NCI-H345 (cell line): ENCODE measurements at regions not wholly inside any gene's neighbourhood (a gene's known extent, or its start where the extent isn't known, plus 50 kb on each side); places are given as distances from the start of the nearest gene placed in this dataset.
"Not testable (repeated sequence)": the region's sequence is repeated elsewhere in the genome, so short reads cannot be mapped to it uniquely, and the experiment has no call there.

ENCODE experiments used
- DNase-seq: peaks from one replicate; lab custom pipeline; 2025; lab: John Stamatoyannopoulos, UW

DNA sequence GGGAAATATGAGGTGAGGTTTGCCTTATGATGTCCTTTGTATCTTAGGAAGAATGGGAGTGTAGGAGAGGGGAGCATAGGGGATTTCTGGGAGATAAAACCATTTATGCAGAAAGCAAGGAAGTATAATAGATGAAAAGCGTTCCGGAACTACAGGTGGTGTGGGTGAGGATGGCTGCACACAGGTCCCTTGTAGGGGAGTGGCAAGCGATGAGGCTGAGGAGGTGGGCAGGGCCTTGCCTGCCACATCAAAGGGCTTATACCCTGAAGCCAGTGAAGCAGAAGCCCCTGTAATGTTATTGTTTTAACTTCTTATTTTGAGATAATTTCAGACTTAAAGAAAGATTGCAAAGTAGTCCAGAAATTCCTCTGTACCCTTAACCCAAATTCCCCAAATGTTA lies 107.3 kb upstream of the IKBKE start:
- not testable (repeated sequence) for DNase-seq

GRCh38 chr1:206365271-206365670 lies 105.0 kb upstream of the IKBKE start:
- not testable (repeated sequence) for DNase-seq

DNA sequence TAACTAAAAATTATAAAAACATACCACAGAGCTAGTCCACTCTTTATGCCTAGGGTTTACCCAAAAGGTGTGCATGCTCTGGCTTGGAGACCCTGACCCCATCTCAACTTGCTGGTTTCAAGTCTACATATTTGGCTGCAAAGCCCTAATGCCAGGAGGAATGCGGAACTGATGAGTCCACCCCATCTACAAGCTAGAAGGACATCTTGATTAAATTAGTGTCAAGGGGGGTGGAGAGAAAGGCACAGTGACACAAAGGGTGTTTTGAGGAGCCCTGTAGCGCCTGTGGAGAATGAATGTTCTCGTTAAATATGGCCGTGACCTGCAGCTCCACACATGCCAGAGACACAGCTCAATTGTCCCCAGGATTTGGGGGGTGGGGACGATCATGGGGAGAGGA lies 104.1 kb upstream of the IKBKE start:
- DNase-seq, result not testable (repeated sequence)

- DNase-seq, result not testable (repeated sequence)
Observed at GRCh38 chr1:206366772-206367171, 103.5 kb upstream of the IKBKE start.

GRCh38 chr1:206367955-206368622 lies 102.2 kb upstream of the IKBKE start:
- DNase-seq, result not testable (repeated sequence)

- not testable (repeated sequence) for DNase-seq
Observed at GRCh38 chr1:206374725-206375124, 95.6 kb upstream of the IKBKE start.

DNA sequence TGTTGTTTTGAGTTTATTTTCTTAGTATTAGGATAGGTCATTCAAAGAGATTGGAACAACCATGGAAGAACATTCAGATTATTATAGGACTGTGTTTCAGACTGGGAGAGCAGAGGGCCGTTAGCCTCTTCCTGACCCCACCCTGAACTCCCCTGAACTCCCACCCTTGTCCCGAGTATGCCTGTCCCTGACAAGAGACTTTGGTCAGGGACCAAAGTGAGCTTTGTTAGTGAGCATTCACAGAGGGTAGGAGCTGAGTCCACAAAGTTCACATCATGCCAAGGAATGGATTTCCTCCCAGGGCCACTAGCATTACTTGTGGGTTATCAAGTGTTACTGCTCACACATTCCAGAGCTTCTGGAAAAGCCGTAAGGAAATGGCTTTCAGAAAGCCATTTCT lies 94.7 kb upstream of the IKBKE start:
- not testable (repeated sequence) for DNase-seq

- not testable (repeated sequence) for DNase-seq
Observed at GRCh38 chr1:206378506-206378905, 91.8 kb upstream of the IKBKE start.

DNA sequence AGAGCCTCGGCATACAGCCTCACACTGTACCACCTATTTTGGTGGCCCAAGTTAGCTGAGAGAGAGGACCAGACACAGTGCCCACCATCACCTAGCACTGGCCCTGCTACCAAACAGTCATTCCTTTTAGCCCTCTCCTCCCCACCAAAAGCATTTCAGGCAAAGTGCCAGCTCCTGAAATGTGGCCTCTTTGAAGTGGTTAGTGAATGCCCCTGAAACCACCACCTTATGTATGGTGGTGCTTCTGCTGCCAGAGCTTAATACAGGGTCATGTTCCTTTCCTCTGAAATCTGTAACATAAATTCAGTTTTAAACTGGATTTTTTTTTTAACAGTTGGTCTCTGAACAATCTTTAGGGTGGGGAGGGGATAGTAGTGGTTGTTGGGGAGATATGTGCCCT lies 91.0 kb upstream of the IKBKE start:
- not testable (repeated sequence) for DNase-seq

GRCh38 chr1:206380163-206380790 lies 90.0 kb upstream of the IKBKE start:
- not testable (repeated sequence) for DNase-seq

DNA sequence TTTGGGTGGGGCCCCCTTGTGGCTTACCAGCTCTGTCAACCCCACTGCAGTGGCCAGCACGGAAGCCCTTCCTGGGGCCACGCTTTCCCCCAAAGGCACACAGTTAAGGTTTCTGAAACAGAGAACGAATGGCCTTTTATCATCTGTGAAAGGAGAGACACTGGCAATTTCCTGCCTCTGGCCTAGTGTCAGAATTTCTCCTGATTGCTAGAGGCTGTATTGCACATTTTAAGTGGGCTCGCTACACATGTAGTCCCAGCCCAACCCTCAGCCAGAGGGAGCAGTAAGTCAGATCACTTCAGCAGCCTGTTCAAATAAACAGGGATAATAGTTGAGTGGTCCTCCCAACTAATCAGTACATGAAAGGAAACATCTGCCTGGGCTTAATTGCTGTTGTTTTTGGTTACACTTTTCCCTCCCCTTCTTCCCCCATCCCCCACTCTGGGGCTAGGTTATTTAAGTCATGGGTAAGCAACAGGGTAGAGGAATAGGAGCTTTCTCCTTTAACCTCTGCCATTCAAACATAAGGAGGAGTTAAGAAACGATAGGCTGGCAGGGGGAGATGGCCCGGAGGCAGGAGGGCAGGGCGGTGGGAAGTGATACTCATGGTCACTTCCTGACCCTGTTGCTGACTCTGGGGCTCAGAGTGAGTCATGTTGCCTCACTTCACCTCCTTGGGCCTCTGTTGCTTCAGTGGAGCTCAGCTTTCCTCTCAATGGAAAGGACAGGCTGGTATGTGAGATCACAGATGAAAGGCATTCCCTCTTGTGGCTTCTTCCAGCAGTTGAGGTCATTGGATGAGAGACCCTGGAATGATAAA lies 89.3 kb upstream of the IKBKE start:
- not testable (repeated sequence) for DNase-seq

DNA sequence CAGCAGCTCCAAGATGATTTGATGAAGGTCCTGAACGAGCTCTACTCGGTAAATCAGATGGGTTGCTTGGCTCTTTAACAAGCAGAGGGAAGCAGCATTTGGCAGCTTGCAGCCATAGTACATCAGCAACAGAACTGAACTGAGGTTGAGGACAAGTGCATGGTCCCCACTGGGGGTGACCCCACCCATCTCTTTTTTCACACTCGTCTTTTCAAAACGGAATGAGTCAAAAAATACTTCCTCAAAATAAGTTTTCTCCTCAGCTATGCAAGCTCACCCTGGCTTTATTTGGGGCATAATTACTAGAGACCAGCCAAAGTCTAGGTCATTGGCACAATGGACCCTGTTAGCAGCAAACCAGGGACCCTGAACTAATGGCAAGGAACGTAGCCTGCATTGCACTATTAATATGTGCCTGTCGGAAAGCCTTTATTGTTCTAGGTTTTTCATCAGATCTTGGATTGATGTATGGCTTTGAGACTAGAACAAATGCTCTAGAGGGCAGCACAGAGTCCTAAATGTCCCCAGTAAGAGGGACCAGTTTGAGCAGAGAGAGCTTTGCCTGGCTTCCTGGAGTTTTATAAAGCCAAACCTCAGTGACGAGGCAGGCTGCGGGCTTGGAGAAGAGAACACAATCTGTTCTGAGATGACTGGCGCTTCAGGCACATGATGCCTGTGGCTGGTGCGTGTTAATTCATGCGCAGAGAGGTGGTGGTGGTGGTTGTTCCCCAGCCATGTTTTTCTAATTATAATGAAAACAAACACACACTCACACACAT lies 86.1 kb upstream of the IKBKE start:
- not testable (repeated sequence) for DNase-seq

DNA sequence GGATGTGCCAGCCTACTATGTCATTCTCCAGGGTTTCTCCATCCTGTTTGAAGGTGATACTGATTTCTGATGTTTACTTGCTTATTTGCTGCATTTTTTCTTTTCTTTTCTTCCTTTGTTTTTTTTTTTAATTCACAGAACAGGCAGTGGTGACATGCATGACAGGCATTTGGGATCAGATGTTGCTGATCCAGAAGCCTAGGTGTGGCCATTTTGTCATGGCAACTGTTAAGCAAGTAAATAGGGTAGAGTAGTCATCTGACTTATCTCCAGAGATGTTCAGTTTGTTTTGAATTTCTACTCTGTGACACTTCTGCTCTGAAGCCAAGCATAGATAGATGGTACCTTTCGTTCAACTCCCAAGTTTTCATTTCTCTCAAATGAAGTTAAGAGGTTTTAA lies 85.4 kb upstream of the IKBKE start:
- not testable (repeated sequence) for DNase-seq

DNA sequence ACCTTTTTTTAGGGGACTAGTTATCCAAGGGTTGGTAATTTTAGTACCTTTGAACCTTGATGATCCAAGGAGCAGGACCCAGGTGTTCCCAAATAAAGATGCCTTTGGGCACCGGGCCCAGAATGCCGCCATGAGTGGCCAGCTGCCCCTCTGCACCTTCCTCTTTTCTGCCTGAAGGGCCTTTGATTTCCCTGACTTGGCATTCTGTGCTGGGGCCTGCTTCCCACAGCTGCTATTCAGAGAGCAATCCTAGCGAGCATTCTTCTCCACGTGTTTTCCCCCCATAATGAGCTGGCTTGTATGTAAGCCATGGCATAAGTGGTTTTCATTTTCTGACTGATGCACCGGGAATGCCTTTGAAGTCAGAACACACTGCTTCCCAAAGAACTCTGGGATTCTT lies 82.6 kb upstream of the IKBKE start:
- not testable (repeated sequence) for DNase-seq

GRCh38 chr1:206391903-206392302 lies 78.4 kb upstream of the IKBKE start:
- not testable (repeated sequence) for DNase-seq

- DNase-seq, result not testable (repeated sequence)
Observed at GRCh38 chr1:206397501-206397900, 72.8 kb upstream of the IKBKE start.

- DNase-seq, result not testable (repeated sequence)
Observed at GRCh38 chr1:206398261-206398660, 72.0 kb upstream of the IKBKE start.

- not testable (repeated sequence) for DNase-seq
Observed at GRCh38 chr1:206403612-206404307, 66.5 kb upstream of the IKBKE start.

DNA sequence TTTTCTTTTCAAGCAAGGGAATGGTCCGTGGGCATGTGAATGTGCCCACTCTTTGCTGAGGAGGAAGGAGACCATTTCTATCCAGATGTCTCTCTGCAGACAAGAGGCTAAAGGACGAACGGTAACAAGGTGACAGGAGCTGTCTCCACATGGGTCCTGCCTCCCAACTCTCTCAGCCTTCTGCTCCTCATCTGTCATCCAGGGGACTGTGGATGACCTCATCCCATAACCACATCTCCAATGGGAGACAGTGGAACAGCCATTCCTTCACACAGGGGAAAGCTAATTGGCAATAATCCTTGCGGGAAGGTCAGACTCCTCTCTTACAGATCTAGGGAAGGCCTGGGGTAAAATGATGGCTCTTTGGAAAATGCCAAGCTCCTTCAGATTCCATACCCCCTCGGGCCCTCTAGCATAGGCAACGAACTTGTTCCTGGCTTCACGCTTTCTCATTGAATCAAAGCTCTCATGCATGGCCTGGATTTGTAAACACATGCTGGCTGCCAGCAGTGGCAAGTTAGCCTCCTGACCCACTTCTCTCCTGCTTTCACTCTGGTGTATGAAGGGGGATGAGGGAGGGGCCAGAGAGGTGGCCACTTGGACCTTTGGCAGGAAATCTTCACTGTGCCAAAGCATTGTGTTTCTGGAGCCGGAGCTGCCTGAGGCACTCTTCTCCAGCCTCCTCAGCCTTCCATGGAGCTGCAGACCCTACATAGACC lies 65.8 kb upstream of the IKBKE start:
- not testable (repeated sequence) for DNase-seq

GRCh38 chr1:206405282-206405681 lies 65.0 kb upstream of the IKBKE start:
- not testable (repeated sequence) for DNase-seq
